ENCODE measurements at regions not wholly inside any gene's neighbourhood (a gene's known extent, or its start where the extent isn't known, plus 50 kb on each side); places are given as distances from the start of the nearest gene placed in this dataset.

DNA sequence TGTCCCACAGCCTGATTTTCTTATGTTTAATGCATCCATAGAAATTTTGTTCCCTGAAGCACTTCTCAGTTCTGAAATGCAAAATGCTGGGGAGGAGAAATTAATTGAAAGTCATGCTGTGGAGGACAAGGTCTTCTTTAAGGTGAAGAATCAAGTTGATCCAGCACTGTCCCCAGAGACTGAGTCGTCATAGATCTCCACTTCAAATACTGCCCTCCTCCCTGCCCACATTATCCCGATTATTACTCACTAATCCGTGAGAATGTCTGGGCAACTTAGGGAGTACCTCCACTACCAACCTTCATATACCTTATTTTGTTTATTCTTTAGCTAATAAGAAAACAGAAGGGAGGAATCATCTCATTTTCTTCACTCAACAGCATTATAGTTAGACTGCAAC, 70.0 kb upstream of the FMN2 start:
- TF ChIP-seq EZH2 (IDR thresholded peaks at IDR 0.05) (no peak), CTCF (IDR thresholded peaks at IDR 0.05) (no peak), EZH2phosphoT487 (IDR thresholded peaks at IDR 0.05) (no peak)
